ENCODE measurements at regions not wholly inside any gene's neighbourhood (a gene's known extent, or its start where the extent isn't known, plus 50 kb on each side); places are given as distances from the start of the nearest gene placed in this dataset.
"Not testable (repeated sequence)": the region's sequence is repeated elsewhere in the genome, so short reads cannot be mapped to it uniquely, and the experiment has no call there.

GRCh38 chr3:69490971-69491370 is 105.1 kb upstream of the FRMD4B start:
- no peak for TF ChIP-seq CTCF (IDR thresholded peaks at IDR 0.05; ENCODE audit: insufficient read depth, low read depth, low read length, missing control alignments)
- H3K4me3 ChIP-seq (ENCODE audit: low read depth, low read length) = no peak overlapping the region
- no peak for DNase-seq (ENCODE audit: low read depth)

GRCh38 chr3:69490235-69490634 is 104.3 kb upstream of the FRMD4B start:
- no peak overlapping the region for H3K4me3 ChIP-seq (ENCODE audit: low read depth, low read length)
- no peak for TF ChIP-seq CTCF (IDR thresholded peaks at IDR 0.05; ENCODE audit: insufficient read depth, low read depth, low read length, missing control alignments)
- DNase-seq (ENCODE audit: low read depth) = no peak

GRCh38 chr3:69488026-69488425 is 102.1 kb upstream of the FRMD4B start:
- TF ChIP-seq CTCF (IDR thresholded peaks at IDR 0.05; ENCODE audit: insufficient read depth, low read depth, low read length, missing control alignments) = no peak
- no peak for DNase-seq (ENCODE audit: low read depth)
- H3K4me3 ChIP-seq (ENCODE audit: low read depth, low read length) = no peak overlapping the region

- no peak for TF ChIP-seq CTCF (IDR thresholded peaks at IDR 0.05; ENCODE audit: insufficient read depth, low read depth, low read length, missing control alignments)
Measured at GRCh38 chr3:69485489-69485888, 99.6 kb upstream of the FRMD4B start.

GRCh38 chr3:69484507-69485393 is 98.9 kb upstream of the FRMD4B start:
- H3K4me3 ChIP-seq (ENCODE audit: low read depth, low read length) = no peak overlapping the region
- DNase-seq (ENCODE audit: low read depth) = no peak
- TF ChIP-seq CTCF (IDR thresholded peaks at IDR 0.05; ENCODE audit: insufficient read depth, low read depth, low read length, missing control alignments) = no peak

More at GRCh38 chr3:69485489-69485888, 99.6 kb upstream of the FRMD4B start:
- no peak overlapping the region for H3K4me3 ChIP-seq (ENCODE audit: low read depth, low read length)
- DNase-seq (ENCODE audit: low read depth) = no peak

GRCh38 chr3:69483449-69483848 is 97.6 kb upstream of the FRMD4B start:
- TF ChIP-seq CTCF (IDR thresholded peaks at IDR 0.05; ENCODE audit: insufficient read depth, low read depth, low read length, missing control alignments) = no peak
- no peak overlapping the region for H3K4me3 ChIP-seq (ENCODE audit: low read depth, low read length)
- no peak for DNase-seq (ENCODE audit: low read depth)

- not testable (repeated sequence) for H3K4me3 ChIP-seq (ENCODE audit: low read depth, low read length); DNase-seq (ENCODE audit: low read depth)
Measured at GRCh38 chr3:69480986-69481385, 95.1 kb upstream of the FRMD4B start.
